GM13976 (cell line): ENCODE measurements at regions not wholly inside any gene's neighbourhood (a gene's known extent, or its start where the extent isn't known, plus 50 kb on each side); places are given as distances from the start of the nearest gene placed in this dataset.

Experiments
- DNase-seq: peaks from one replicate; pipeline ENCODE4 v3.0.0; 2012; ENCODE audit warnings: low spot score
- CTCF ChIP-seq: IDR thresholded peaks from 2 replicates; pipeline ENCODE4 v1.5.1; 2012; ENCODE audit warnings: borderline replicate concordance, mild to moderate bottlenecking; ENCODE audit not compliant: insufficient read depth; ENCODE audit errors: extremely low read depth, missing control alignments, control extremely low read depth
- in situ Hi-C: fragments of 300-500 bp; cut with MboI; formaldehyde crosslinking; loops from one replicate; pipeline ENCODE4 v1.12.0; 2022; ENCODE audit warnings: low sequenced_read_pairs, mixed read lengths, inconsistent platforms; ENCODE audit not compliant: unreplicated experiment

DNA sequence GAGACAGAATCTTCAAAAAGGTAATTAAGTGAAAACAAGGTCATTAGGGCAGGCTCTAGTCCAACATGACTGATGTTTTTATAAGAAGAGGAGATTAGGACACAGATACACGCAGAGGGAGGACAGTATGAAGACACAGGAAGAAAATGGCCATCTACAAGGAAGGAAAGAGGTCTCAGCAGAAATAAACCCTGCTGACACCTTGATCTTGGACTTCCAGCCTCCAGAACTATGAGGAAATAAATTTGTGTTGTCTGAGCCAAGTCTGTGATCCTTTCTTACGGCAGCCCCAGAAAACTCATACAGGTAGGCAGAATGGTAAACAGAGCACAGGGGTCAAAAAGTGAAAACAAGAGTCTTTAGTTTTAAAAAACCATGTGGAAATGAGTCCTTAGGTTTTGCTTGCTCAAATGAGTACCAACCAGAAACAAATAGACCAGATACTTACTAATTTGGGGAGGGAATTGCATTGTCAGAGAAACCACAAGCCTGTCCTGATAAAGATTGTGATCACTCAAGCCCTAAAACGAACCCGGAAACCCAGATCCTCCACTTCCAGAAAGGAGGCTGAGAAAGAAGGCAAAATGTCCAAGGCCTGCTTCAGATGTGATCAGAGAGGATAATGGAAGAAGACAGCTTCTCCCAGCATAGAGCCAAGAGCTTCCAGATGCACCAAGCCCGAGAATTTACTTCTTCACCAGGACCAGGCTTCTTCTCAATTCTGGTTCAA, 93.9 kb downstream of the DUSP6 start:
- DNase-seq: no peak
- no peak for TF ChIP-seq CTCF
- in situ Hi-C loops: no loop called here

DNA sequence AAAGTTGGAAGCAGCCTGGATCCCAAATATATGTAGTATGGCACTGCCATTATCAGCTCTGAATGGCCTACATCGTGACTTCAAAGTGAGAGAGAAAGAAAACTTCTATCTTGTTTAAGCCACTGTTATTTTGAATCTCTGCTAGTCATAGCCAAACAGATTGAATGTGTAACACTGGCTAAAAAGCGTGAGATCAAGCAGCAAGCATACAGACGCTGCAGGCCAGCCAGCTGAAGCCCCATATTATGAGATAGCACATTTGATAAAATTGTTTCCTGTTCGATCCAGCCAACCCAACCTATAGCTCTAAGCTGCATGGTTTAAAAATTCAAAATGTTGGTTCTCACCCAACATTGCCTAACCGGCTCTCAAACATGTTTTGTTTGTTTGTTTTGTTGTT, 95.0 kb downstream of the DUSP6 start:
- no peak for TF ChIP-seq CTCF
- no peak for DNase-seq
- in situ Hi-C loops: no loop called here

GRCh38 chr12:89256060-89256459, 96.2 kb downstream of the DUSP6 start:
- in situ Hi-C loops: no loop called here
- TF ChIP-seq CTCF: no peak
- DNase-seq: no peak

GRCh38 chr12:89253488-89253887, 98.8 kb downstream of the DUSP6 start:
- in situ Hi-C loops: no loop called here
- DNase-seq: no peak
- no peak for TF ChIP-seq CTCF

DNA sequence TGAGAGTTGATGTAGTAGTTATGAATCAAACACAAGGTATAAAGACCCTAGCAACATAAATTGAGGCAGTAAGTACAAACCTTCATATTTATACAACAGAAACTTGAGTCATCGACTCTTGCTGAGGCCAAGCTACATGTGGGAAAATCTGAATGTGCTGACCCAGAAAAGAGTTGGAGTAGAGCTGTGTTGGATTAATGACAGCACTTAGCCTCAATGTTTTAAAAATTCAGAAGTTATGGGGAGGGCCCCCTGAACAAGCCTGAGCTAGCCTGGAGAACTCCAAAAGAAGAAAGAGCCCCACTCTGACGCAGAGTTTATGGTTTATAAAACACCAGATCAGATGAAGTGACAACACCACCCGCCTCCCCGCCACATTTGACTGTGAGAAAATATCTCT, 100.0 kb downstream of the DUSP6 start:
- DNase-seq: no peak
- TF ChIP-seq CTCF: no peak
- in situ Hi-C loops: no loop called here

GRCh38 chr12:89251342-89252271, 100.7 kb downstream of the DUSP6 start:
- no peak for TF ChIP-seq CTCF
- in situ Hi-C loops: no loop called here
- DNase-seq: no peak
